ENCODE measurements at regions not wholly inside any gene's neighbourhood (a gene's known extent, or its start where the extent isn't known, plus 50 kb on each side); places are given as distances from the start of the nearest gene placed in this dataset.

- TF ChIP-seq, protein P1, sequence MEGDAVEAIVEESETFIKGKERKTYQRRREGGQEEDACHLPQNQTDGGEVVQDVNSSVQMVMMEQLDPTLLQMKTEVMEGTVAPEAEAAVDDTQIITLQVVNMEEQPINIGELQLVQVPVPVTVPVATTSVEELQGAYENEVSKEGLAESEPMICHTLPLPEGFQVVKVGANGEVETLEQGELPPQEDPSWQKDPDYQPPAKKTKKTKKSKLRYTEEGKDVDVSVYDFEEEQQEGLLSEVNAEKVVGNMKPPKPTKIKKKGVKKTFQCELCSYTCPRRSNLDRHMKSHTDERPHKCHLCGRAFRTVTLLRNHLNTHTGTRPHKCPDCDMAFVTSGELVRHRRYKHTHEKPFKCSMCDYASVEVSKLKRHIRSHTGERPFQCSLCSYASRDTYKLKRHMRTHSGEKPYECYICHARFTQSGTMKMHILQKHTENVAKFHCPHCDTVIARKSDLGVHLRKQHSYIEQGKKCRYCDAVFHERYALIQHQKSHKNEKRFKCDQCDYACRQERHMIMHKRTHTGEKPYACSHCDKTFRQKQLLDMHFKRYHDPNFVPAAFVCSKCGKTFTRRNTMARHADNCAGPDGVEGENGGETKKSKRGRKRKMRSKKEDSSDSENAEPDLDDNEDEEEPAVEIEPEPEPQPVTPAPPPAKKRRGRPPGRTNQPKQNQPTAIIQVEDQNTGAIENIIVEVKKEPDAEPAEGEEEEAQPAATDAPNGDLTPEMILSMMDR (IDR thresholded peaks at IDR 0.05) = no peak
- TF ChIP-seq POLR2A (IDR thresholded peaks at IDR 0.05) = no peak
These were observed 161.9 kb downstream of the HGF start for GRCh38 chr7:81607987-81608386.
